H9 (cell line): ENCODE measurements at regions not wholly inside any gene's neighbourhood (a gene's known extent, or its start where the extent isn't known, plus 50 kb on each side); places are given as distances from the start of the nearest gene placed in this dataset.

ENCODE experiments used
- DNase-seq: peaks from one replicate; pipeline ENCODE4 v3.0.0-alpha.2; 2017
- H2AFZ ChIP-seq: one replicate; pipeline ENCODE4 v1.6.1; 2013; ENCODE audit warnings: mild to moderate bottlenecking, low read length, control low read depth, moderate library complexity
- H2AK5ac ChIP-seq: 2 replicates; pipeline ENCODE4 v1.6.1; 2013; ENCODE audit warnings: low read length, control low read depth, mixed read lengths; ENCODE audit not compliant: insufficient read length
- H2BK120ac ChIP-seq: one replicate; pipeline ENCODE4 v1.6.1; 2013; ENCODE audit warnings: low read depth, mild to moderate bottlenecking, low read length, control low read depth, inconsistent platforms; ENCODE audit not compliant: poor library complexity, severe bottlenecking
- H2BK12ac ChIP-seq: 2 replicates; pipeline ENCODE4 v1.6.1; 2013; ENCODE audit warnings: low read length, control low read depth, mixed read lengths, low read depth; ENCODE audit not compliant: insufficient read length
- H2BK15ac ChIP-seq: 2 replicates; pipeline ENCODE4 v1.6.1; 2013; ENCODE audit warnings: low read depth, low read length, control low read depth
- H2BK20ac ChIP-seq: one replicate; pipeline ENCODE4 v1.6.1; 2013; ENCODE audit warnings: low read depth, mild to moderate bottlenecking, low read length, control low read depth, inconsistent platforms; ENCODE audit not compliant: poor library complexity, severe bottlenecking
- H2BK5ac ChIP-seq: 2 replicates; pipeline ENCODE4 v1.6.1; 2013; ENCODE audit warnings: low read length, control low read depth, mixed read lengths; ENCODE audit not compliant: insufficient read length
- H3K14ac ChIP-seq: 2 replicates; pipeline ENCODE4 v1.6.1; 2013; ENCODE audit warnings: low read length, control low read depth; ENCODE audit not compliant: insufficient read depth
- H3K18ac ChIP-seq: 2 replicates; pipeline ENCODE4 v1.6.1; 2013; ENCODE audit warnings: low read depth, mild to moderate bottlenecking, mixed read lengths, low read length, control low read depth; ENCODE audit not compliant: insufficient read length
- H3K23ac ChIP-seq: 2 replicates; pipeline ENCODE4 v1.6.1; 2013; ENCODE audit warnings: low read length, control low read depth, mixed read lengths, low read depth; ENCODE audit not compliant: insufficient read length
- H3K23me2 ChIP-seq: 2 replicates; pipeline ENCODE4 v1.6.1; 2013; ENCODE audit warnings: low read depth, mild to moderate bottlenecking, mixed read lengths, low read length, control low read depth; ENCODE audit not compliant: insufficient read length, poor library complexity, severe bottlenecking
- H3K27ac ChIP-seq: 2 replicates; pipeline ENCODE4 v1.5.1; 2013; ENCODE audit warnings: low read length, control low read depth, mixed read lengths, low read depth; ENCODE audit not compliant: insufficient read length
- H3K27me3 ChIP-seq: 2 replicates; pipeline ENCODE4 v1.6.1; 2013; ENCODE audit warnings: low read length, control low read depth, inconsistent platforms; ENCODE audit not compliant: insufficient read depth
- H3K4ac ChIP-seq: 2 replicates; pipeline ENCODE4 v1.6.1; 2013; ENCODE audit warnings: low read depth, mild to moderate bottlenecking, control low read depth, inconsistent platforms, low read length, moderate library complexity
- H3K4me1 ChIP-seq: 2 replicates; pipeline ENCODE4 v1.6.1; 2013; ENCODE audit warnings: low read length, control low read depth, inconsistent platforms; ENCODE audit not compliant: insufficient read depth
- H3K4me2 ChIP-seq: 2 replicates; pipeline ENCODE4 v1.6.1; 2013; ENCODE audit warnings: low read length, control low read depth, mixed read lengths; ENCODE audit not compliant: insufficient read length, insufficient read depth
- H3K56ac ChIP-seq: 2 replicates; pipeline ENCODE4 v1.6.1; 2013; ENCODE audit warnings: low read depth, mild to moderate bottlenecking, mixed read lengths, low read length, control low read depth; ENCODE audit not compliant: insufficient read length
- H3K79me1 ChIP-seq: 2 replicates; pipeline ENCODE4 v1.6.1; 2013; ENCODE audit warnings: low read depth, mild to moderate bottlenecking, moderate library complexity, low read length, control low read depth, inconsistent platforms; ENCODE audit not compliant: insufficient read depth, poor library complexity, severe bottlenecking
- H3K79me2 ChIP-seq: 2 replicates; pipeline ENCODE4 v1.6.1; 2013; ENCODE audit warnings: low read length, control low read depth, inconsistent platforms; ENCODE audit not compliant: insufficient read depth
- H3K9ac ChIP-seq: 2 replicates; pipeline ENCODE4 v1.6.1; 2013; ENCODE audit warnings: low read length, control low read depth, mixed read lengths; ENCODE audit not compliant: insufficient read length; ENCODE audit errors: extremely low read depth
- H3K9me3 ChIP-seq: one replicate; pipeline ENCODE4 v1.6.1; 2013; ENCODE audit warnings: low read depth, low read length, inconsistent platforms; ENCODE audit not compliant: control insufficient read depth
- H3T11ph ChIP-seq: one replicate; pipeline ENCODE4 v1.6.1; 2013; ENCODE audit warnings: mild to moderate bottlenecking, low read length, control low read depth, inconsistent platforms
- H4K20me1 ChIP-seq: one replicate; pipeline ENCODE4 v1.6.1; 2013; ENCODE audit not compliant: control insufficient read depth, insufficient read length, insufficient read depth
- H4K5ac ChIP-seq: 2 replicates; pipeline ENCODE4 v1.6.1; 2013; ENCODE audit warnings: low read depth, mild to moderate bottlenecking, mixed read lengths, low read length, control low read depth; ENCODE audit not compliant: insufficient read length
- H4K8ac ChIP-seq: replicated peaks from 2 replicates; pipeline ENCODE4 v1.6.1; 2013; ENCODE audit warnings: low read length, control low read depth, mixed read lengths, low read depth; ENCODE audit not compliant: insufficient read length
- H4K91ac ChIP-seq: 2 replicates; pipeline ENCODE4 v1.6.1; 2013; ENCODE audit warnings: low read depth, mild to moderate bottlenecking, moderate library complexity, mixed read lengths, low read length, control low read depth; ENCODE audit not compliant: insufficient read length
- H3K27ac Mint-ChIP-seq, 3 experiments: 2 replicates in 2 of 3; 3 replicates in 1 of 3; pipeline ENCODE4 v1.8.0; 2020 to 2021; ENCODE audit warnings: mixed read lengths in 3 of 3, mild to moderate bottlenecking in 1 of 3, moderate library complexity in 1 of 3
- H3K27me3 Mint-ChIP-seq: 2 replicates; pipeline ENCODE4 v1.8.0; 2021; ENCODE audit warnings: low read depth, mild to moderate bottlenecking, moderate library complexity, mixed read lengths
- H3K36me3 Mint-ChIP-seq, 3 experiments: 2 replicates in 2 of 3; 3 replicates in 1 of 3; pipeline ENCODE4 v1.8.0; 2020 to 2021; ENCODE audit warnings: low read depth in 3 of 3, mixed read lengths in 3 of 3; ENCODE audit not compliant: insufficient read depth in 1 of 3
- H3K4me1 Mint-ChIP-seq, 2 experiments: 2 replicates each; pipeline ENCODE4 v1.8.0; 2020; ENCODE audit warnings: mixed read lengths in 2 of 2
- H3K4me3 Mint-ChIP-seq, 2 experiments: 2 replicates in 1 of 2; 3 replicates in 1 of 2; pipeline ENCODE4 v1.8.0; 2020 to 2021; ENCODE audit warnings: mild to moderate bottlenecking in 2 of 2, mixed read lengths in 2 of 2, moderate library complexity in 1 of 2
- H3K9me3 Mint-ChIP-seq, 2 experiments: 2 replicates in 1 of 2; 3 replicates in 1 of 2; pipeline ENCODE4 v1.8.0; 2020; ENCODE audit warnings: mild to moderate bottlenecking in 2 of 2, mixed read lengths in 2 of 2, moderate library complexity in 1 of 2
- CTCF ChIP-seq: fragments of 200-600 bp; sonication (generic); conservative IDR thresholded peaks from 3 replicates; pipeline ENCODE4 v1.8.0; 2021; ENCODE audit warnings: antibody characterized with exemption, mild to moderate bottlenecking
- WGBS: extraction: QIAGEN DNeasy Blood & Tissue Kit; methylation state at CpG from one replicate; pipeline ENCODE4 v1.1.7; 2013; ENCODE audit warnings: missing lambda C conversion rate, low lambda C conversion rate, mixed read lengths; ENCODE audit not compliant: insufficient read length; ENCODE audit errors: extremely low coverage; 5-methylcytosine and 5-hydroxymethylcytosine counted together

- Mint-ChIP-seq H3K9me3 (peaks cover 12 to 13% of the 10 kb centered on the region in 2 experiments; a peak in 4 of 5 replicates), H3K4me1 (no peaks in the 10 kb centered on the region), H3K27me3 (no peaks in the 10 kb centered on the region; the same call in 1 of the 2 replicates), H3K27ac (no peak overlapping the region), H3K4me3 (no peak overlapping the region), H3K36me3 (peaks cover 5 to 25% (median 12%) of the 10 kb centered on the region in 3 experiments; a peak in 6 of 7 replicates)
- Histone ChIP-seq H3K4me1 (no peaks in the 10 kb centered on the region), H3T11ph (no peak overlapping the region), H2BK15ac (no peak overlapping the region), H2BK12ac (no peak overlapping the region), H3K23me2 (no peaks in the 10 kb centered on the region), H3K9me3 (no peaks in the 10 kb centered on the region), H3K4me2 (no peak overlapping the region), H4K5ac (no peak overlapping the region), H3K14ac (no peak overlapping the region), H4K8ac (no peak overlapping the region), H2BK120ac (no peak overlapping the region), H3K56ac (no peak overlapping the region), H3K79me1 (no peaks in the 10 kb centered on the region), H2AK5ac (no peak overlapping the region), H2BK5ac (no peak overlapping the region), H4K20me1 (no peaks in the 10 kb centered on the region), H4K91ac (no peak overlapping the region), H3K79me2 (no peaks in the 10 kb centered on the region), H2AFZ (no peak overlapping the region), H2BK20ac (no peak overlapping the region), H3K27ac (no peak overlapping the region), H3K27me3 (no peaks in the 10 kb centered on the region), H3K18ac (no peak overlapping the region), H3K23ac (no peak overlapping the region), H3K9ac (no peak overlapping the region), H3K4ac (no peak overlapping the region)
- WGBS, result no CpG with 5 or more reads among the region's 3 CpGs
- no peak for DNase-seq
- TF ChIP-seq CTCF, result no peak
Observed at GRCh38 chr10:76787746-76788451, 849.7 kb downstream of the KCNMA1 start.
